K562 (cell line): ENCODE measurements at regions not wholly inside any gene's neighbourhood (a gene's known extent, or its start where the extent isn't known, plus 50 kb on each side); places are given as distances from the start of the nearest gene placed in this dataset.

Experiments used
- ATAC-seq: fragments of 200-7000 bp; cut with Tn5 transposase; 3 replicates; pipeline ENCODE4 v1.9.1; 2020; ENCODE audit warnings: moderate library complexity
- BruUV-seq: library from RNA; stranded (reverse); fragments of 400-500 nt; replicated peaks from 2 replicates; lab custom pipeline; 2021; lab: Mats Ljungman, UMichigan
- CTCF ChIA-PET: fragments of 300-600 bp; formaldehyde crosslinking; extraction: SDS; loops from one replicate; lab custom pipeline; 2021; ENCODE audit warnings: low intra/inter-chr PET ratio; lab: Yijun Ruan, JAX
- POLR2A ChIA-PET: fragments of 300-600, 350-650 bp; sonication (Branson Sonifier 250); formaldehyde crosslinking; extraction: SDS; loops from one replicate; lab custom pipeline; 2021; ENCODE audit warnings: antibody characterized with exemption, inconsistent platforms; lab: Yijun Ruan, JAX
- DNase-seq, 4 experiments: peaks; one replicate each; pipeline versions ENCODE4 v3.0.0 to v3.0.0-alpha.2; 2011 to 2018; ENCODE audit warnings: low spot score in 3 of 4, mixed read lengths in 3 of 4; ENCODE audit errors: extremely low read depth in 1 of 4
- FAIRE-seq: peaks from 2 replicates; lab custom pipeline; 2011; peaks lifted over from hg19 to GRCh38; lab: Jason Lieb, UNC
- H2AFZ ChIP-seq: 2 replicates; pipeline ENCODE4 v1.6.0; 2011; ENCODE audit warnings: low read depth, low read length, control low read depth, inconsistent platforms
- H3K27ac ChIP-seq: fragments of 200-600 bp; 3 replicates; pipeline ENCODE4 v1.8.0; 2011; ENCODE audit warnings: low read depth, mild to moderate bottlenecking, control low read depth, inconsistent platforms, low read length, moderate library complexity, mixed read lengths; ENCODE audit errors: extremely low read depth
- H3K27me3 ChIP-seq, 2 experiments: fragments of 300-600 bp in 1 of 2; 2 replicates in 1 of 2; 3 replicates in 1 of 2; pipeline versions ENCODE4 v1.6.0 to v1.8.0; 2011; ENCODE audit warnings: inconsistent platforms in 2 of 2, low read length in 2 of 2, mild to moderate bottlenecking in 1 of 2, mixed read lengths in 1 of 2, moderate library complexity in 1 of 2; ENCODE audit not compliant: control insufficient read depth in 2 of 2, insufficient read depth in 2 of 2
- H3K36me3 ChIP-seq: fragments of 300-600 bp; 3 replicates; pipeline ENCODE4 v1.8.0; 2011; ENCODE audit warnings: mild to moderate bottlenecking, low read length, inconsistent platforms; ENCODE audit not compliant: control insufficient read depth, insufficient read depth
- H3K4me1 ChIP-seq, 2 experiments: fragments of 200-600 bp in 1 of 2; replicated peaks in 1 of 2; 2 replicates in 1 of 2; 3 replicates in 1 of 2; pipeline versions ENCODE4 v1.5.1 to v1.8.0; 2011; ENCODE audit warnings: inconsistent platforms in 2 of 2, low read length in 2 of 2, mild to moderate bottlenecking in 1 of 2, mixed read lengths in 1 of 2, moderate library complexity in 1 of 2; ENCODE audit not compliant: control insufficient read depth in 2 of 2, insufficient read depth in 2 of 2
- H3K4me2 ChIP-seq: 2 replicates; pipeline ENCODE4 v1.6.1; 2011; ENCODE audit warnings: low read length, control low read depth, inconsistent platforms, mixed read lengths; ENCODE audit not compliant: insufficient read depth
- H3K4me3 ChIP-seq: fragments of 200-600 bp; sonication (generic), shearing (Covaris generic); 2 replicates; pipeline ENCODE4 v1.5.1; 2016; ENCODE audit warnings: control low read depth, inconsistent platforms
- H3K79me2 ChIP-seq: fragments of 200-600 bp; 3 replicates; pipeline ENCODE4 v1.8.0; 2011; ENCODE audit warnings: low read length, inconsistent platforms; ENCODE audit not compliant: control insufficient read depth, insufficient read depth
- H3K9ac ChIP-seq, 2 experiments: 2 replicates each; pipeline versions ENCODE4 v1.6.0 to v1.6.1; 2011; ENCODE audit warnings: low read depth in 2 of 2, low read length in 2 of 2, control low read depth in 1 of 2, inconsistent platforms in 1 of 2, mild to moderate bottlenecking in 1 of 2, mixed read lengths in 1 of 2; ENCODE audit not compliant: insufficient read depth in 1 of 2
- H3K9me1 ChIP-seq: one replicate; pipeline ENCODE4 v1.6.0; 2011; ENCODE audit warnings: inconsistent platforms, mild to moderate bottlenecking, low read length, moderate library complexity; ENCODE audit not compliant: control insufficient read depth, insufficient read depth
- H3K9me3 ChIP-seq: replicated peaks from 2 replicates; pipeline ENCODE4 v1.5.1; 2011; ENCODE audit warnings: low read depth, low read length, inconsistent platforms; ENCODE audit not compliant: control insufficient read depth, insufficient read depth
- H4K20me1 ChIP-seq: replicated peaks from 2 replicates; pipeline ENCODE4 v1.6.1; 2011; ENCODE audit warnings: low read length, inconsistent platforms, mixed read lengths; ENCODE audit not compliant: control insufficient read depth, insufficient read depth
- BRF1 ChIP-seq: IDR thresholded peaks from 3 replicates; pipeline ENCODE4 v1.6.1; 2011; ENCODE audit warnings: borderline replicate concordance, mild to moderate bottlenecking; ENCODE audit not compliant: insufficient read length; ENCODE audit errors: extremely low read depth
- CC2D1A ChIP-seq: fragments of 450-650 bp; IDR thresholded peaks from 2 replicates; pipeline ENCODE4 v1.6.1; 2017; ENCODE audit warnings: mild to moderate bottlenecking
- DIDO1 ChIP-seq: fragments of 450-650 bp; IDR thresholded peaks from 2 replicates; pipeline ENCODE4 v1.6.1; 2016; ENCODE audit warnings: low read depth, missing biosample characterization, missing genetic modification characterization
- KAT8 ChIP-seq: fragments of 450-650 bp; IDR thresholded peaks from 2 replicates; pipeline ENCODE4 v1.6.1; 2016; ENCODE audit warnings: low read depth, mild to moderate bottlenecking
- KHSRP ChIP-seq: fragments of 450-650 bp; IDR thresholded peaks from 2 replicates; pipeline ENCODE4 v1.6.1; 2017
- MCM3 ChIP-seq: fragments of 450-650 bp; IDR thresholded peaks from 2 replicates; pipeline ENCODE4 v1.6.1; 2016
- NFIX ChIP-seq: fragments of 250-450 bp; sonication (Bioruptor Pico); IDR thresholded peaks from 2 replicates; pipeline ENCODE4 v1.4.0; 2020; ENCODE audit warnings: low read depth, mild to moderate bottlenecking, moderate library complexity
- PRMT5 ChIP-seq: sonication (generic); formaldehyde crosslinking; IDR thresholded peaks from 2 replicates; pipeline ENCODE4 v1.5.0; 2020; ENCODE audit warnings: missing genetic modification reagents
- SPI1 ChIP-seq: IDR thresholded peaks from 2 replicates; pipeline ENCODE4 v1.6.1; 2011; ENCODE audit warnings: low read depth, low read length, control low read depth, borderline replicate concordance
- ZNF431 ChIP-seq: sonication (generic); formaldehyde crosslinking; IDR thresholded peaks from 2 replicates; pipeline ENCODE4 v1.8.0; 2022; ENCODE audit warnings: mild to moderate bottlenecking, missing genetic modification reagents
- WGBS: fragments of 100-300 bp; shearing (Covaris generic); methylation state at CpG from one replicate; pipeline ENCODE4 v1.1.6; 2016; ENCODE audit warnings: low coverage, mixed read lengths; ENCODE audit not compliant: insufficient coverage; ENCODE audit errors: missing lambda C conversion rate; 5-methylcytosine and 5-hydroxymethylcytosine counted together
- in situ Hi-C: fragments of 300-500 bp; cut with MboI; formaldehyde crosslinking; loops from 4 replicates; pipeline ENCODE4 v1.15.0; 2018; ENCODE audit warnings: inconsistent platforms, mixed read lengths
- intact Hi-C: fragments of 100-400 bp; cut with micrococcal nuclease; formaldehyde crosslinking; loops from 2 replicates; pipeline ENCODE4 v1.14.2; 2022
- TF ChIP-seq, protein P1 (sequence below): fragments of 250-450 bp; sonication (Bioruptor Pico); IDR thresholded peaks from 2 replicates; pipeline ENCODE4 v1.5.0; 2021
- TF ChIP-seq, protein P2 (sequence below): sonication (generic); formaldehyde crosslinking; IDR thresholded peaks from 2 replicates; pipeline ENCODE4 v1.8.1; 2023; ENCODE audit warnings: mild to moderate bottlenecking, missing genetic modification reagents
- TF ChIP-seq, protein P3 (sequence below): fragments of 250-450 bp; sonication (Bioruptor Pico); IDR thresholded peaks from 2 replicates; pipeline ENCODE4 v1.4.0; 2020
- TF ChIP-seq, protein P4 (sequence below): fragments of 450-650 bp; formaldehyde crosslinking; IDR thresholded peaks from 2 replicates; pipeline ENCODE4 v1.4.0; 2020; ENCODE audit warnings: mild to moderate bottlenecking, moderate library complexity

DNA sequence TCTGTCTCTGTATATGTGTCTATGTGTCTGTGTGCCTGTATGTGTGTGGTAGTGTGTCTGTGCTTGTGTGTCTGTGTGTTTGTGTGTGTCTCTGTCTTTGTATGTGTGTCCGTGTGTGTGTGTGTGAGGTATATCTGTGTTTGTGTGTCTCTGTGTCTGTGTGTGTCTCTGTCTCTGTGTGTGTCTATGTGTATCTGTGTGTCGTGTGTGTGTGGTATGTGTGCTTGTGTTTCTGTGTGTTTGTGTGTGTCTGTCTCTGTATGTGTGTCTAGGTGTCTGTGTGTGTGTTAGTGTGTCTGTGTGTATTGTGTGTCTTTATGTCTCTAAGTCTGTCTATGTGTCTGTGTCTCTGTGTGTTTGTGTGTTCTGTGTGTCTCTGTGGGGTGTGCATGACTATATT is 158.6 kb downstream of the TMEM121 start:
- H3K27ac ChIP-seq = no peak overlapping the region
- ATAC-seq (no peak), FAIRE-seq (no peak), DNase-seq (no peak)
- no peaks in the 10 kb centered on the region for H3K79me2 ChIP-seq
- H3K9me1 ChIP-seq = no peaks in the 10 kb centered on the region
- H3K4me1 ChIP-seq = no peaks in the 10 kb centered on the region
- 0% methylated on average over 2 of the region's 2 CpGs for WGBS
- in situ Hi-C loops = no loop called here
- H3K4me2 ChIP-seq = no peak overlapping the region
- no peaks in the 10 kb centered on the region for H3K9me3 ChIP-seq
- no peaks in the 10 kb centered on the region for H3K36me3 ChIP-seq
- no peak overlapping the region for H3K4me3 ChIP-seq
- no peaks in the 10 kb centered on the region for H4K20me1 ChIP-seq
- intact Hi-C loops = no loop called here
- H2AFZ ChIP-seq = no peak overlapping the region
- TF ChIP-seq, protein P1, sequence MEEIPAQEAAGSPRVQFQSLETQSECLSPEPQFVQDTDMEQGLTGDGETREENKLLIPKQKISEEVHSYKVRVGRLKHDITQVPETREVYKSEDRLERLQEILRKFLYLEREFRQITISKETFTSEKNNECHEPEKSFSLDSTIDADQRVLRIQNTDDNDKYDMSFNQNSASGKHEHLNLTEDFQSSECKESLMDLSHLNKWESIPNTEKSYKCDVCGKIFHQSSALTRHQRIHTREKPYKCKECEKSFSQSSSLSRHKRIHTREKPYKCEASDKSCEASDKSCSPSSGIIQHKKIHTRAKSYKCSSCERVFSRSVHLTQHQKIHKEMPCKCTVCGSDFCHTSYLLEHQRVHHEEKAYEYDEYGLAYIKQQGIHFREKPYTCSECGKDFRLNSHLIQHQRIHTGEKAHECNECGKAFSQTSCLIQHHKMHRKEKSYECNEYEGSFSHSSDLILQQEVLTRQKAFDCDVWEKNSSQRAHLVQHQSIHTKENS (CRISPR knock-in tag) = no peak
- no peak for TF ChIP-seq ZNF431 (CRISPR knock-in tag)
- no peak for TF ChIP-seq NFIX
- no peak for TF ChIP-seq SPI1
- TF ChIP-seq PRMT5 = no peak
- TF ChIP-seq, protein P2, sequence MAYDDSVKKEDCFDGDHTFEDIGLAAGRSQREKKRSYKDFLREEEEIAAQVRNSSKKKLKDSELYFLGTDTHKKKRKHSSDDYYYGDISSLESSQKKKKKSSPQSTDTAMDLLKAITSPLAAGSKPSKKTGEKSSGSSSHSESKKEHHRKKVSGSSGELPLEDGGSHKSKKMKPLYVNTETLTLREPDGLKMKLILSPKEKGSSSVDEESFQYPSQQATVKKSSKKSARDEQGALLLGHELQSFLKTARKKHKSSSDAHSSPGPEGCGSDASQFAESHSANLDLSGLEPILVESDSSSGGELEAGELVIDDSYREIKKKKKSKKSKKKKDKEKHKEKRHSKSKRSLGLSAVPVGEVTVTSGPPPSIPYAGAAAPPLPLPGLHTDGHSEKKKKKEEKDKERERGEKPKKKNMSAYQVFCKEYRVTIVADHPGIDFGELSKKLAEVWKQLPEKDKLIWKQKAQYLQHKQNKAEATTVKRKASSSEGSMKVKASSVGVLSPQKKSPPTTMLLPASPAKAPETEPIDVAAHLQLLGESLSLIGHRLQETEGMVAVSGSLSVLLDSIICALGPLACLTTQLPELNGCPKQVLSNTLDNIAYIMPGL (CRISPR knock-in tag) = no peak
- no peak for TF ChIP-seq CC2D1A
- no peak for TF ChIP-seq KHSRP
- TF ChIP-seq KAT8 = no peak
- TF ChIP-seq, protein P3, sequence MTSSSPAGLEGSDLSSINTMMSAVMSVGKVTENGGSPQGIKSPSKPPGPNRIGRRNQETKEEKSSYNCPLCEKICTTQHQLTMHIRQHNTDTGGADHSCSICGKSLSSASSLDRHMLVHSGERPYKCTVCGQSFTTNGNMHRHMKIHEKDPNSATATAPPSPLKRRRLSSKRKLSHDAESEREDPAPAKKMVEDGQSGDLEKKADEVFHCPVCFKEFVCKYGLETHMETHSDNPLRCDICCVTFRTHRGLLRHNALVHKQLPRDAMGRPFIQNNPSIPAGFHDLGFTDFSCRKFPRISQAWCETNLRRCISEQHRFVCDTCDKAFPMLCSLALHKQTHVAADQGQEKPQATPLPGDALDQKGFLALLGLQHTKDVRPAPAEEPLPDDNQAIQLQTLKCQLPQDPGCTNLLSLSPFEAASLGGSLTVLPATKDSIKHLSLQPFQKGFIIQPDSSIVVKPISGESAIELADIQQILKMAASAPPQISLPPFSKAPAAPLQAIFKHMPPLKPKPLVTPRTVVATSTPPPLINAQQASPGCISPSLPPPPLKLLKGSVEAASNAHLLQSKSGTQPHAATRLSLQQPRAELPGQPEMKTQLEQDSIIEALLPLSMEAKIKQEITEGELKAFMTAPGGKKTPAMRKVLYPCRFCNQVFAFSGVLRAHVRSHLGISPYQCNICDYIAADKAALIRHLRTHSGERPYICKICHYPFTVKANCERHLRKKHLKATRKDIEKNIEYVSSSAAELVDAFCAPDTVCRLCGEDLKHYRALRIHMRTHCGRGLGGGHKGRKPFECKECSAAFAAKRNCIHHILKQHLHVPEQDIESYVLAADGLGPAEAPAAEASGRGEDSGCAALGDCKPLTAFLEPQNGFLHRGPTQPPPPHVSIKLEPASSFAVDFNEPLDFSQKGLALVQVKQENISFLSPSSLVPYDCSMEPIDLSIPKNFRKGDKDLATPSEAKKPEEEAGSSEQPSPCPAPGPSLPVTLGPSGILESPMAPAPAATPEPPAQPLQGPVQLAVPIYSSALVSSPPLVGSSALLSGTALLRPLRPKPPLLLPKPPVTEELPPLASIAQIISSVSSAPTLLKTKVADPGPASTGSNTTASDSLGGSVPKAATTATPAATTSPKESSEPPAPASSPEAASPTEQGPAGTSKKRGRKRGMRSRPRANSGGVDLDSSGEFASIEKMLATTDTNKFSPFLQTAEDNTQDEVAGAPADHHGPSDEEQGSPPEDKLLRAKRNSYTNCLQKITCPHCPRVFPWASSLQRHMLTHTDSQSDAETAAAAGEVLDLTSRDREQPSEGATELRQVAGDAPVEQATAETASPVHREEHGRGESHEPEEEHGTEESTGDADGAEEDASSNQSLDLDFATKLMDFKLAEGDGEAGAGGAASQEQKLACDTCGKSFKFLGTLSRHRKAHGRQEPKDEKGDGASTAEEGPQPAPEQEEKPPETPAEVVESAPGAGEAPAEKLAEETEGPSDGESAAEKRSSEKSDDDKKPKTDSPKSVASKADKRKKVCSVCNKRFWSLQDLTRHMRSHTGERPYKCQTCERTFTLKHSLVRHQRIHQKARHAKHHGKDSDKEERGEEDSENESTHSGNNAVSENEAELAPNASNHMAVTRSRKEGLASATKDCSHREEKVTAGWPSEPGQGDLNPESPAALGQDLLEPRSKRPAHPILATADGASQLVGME (CRISPR knock-in tag) = no peak
- no peak for TF ChIP-seq DIDO1
- no peak for TF ChIP-seq MCM3
- TF ChIP-seq, protein P4, sequence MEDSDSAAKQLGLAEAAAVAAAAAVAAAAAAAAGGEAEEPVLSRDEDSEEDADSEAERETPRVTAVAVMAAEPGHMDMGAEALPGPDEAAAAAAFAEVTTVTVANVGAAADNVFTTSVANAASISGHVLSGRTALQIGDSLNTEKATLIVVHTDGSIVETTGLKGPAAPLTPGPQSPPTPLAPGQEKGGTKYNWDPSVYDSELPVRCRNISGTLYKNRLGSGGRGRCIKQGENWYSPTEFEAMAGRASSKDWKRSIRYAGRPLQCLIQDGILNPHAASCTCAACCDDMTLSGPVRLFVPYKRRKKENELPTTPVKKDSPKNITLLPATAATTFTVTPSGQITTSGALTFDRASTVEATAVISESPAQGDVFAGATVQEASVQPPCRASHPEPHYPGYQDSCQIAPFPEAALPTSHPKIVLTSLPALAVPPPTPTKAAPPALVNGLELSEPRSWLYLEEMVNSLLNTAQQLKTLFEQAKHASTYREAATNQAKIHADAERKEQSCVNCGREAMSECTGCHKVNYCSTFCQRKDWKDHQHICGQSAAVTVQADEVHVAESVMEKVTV = no peak
- TF ChIP-seq BRF1 = no peak
- CTCF ChIA-PET = no interaction called here
- no peak overlapping the region for H3K9ac ChIP-seq
- BruUV-seq = no TSS peak
- POLR2A ChIA-PET = no interaction called here
- no peaks in the 10 kb centered on the region for H3K27me3 ChIP-seq
